ENCODE measurements at regions not wholly inside any gene's neighbourhood (a gene's known extent, or its start where the extent isn't known, plus 50 kb on each side); places are given as distances from the start of the nearest gene placed in this dataset.

DNA sequence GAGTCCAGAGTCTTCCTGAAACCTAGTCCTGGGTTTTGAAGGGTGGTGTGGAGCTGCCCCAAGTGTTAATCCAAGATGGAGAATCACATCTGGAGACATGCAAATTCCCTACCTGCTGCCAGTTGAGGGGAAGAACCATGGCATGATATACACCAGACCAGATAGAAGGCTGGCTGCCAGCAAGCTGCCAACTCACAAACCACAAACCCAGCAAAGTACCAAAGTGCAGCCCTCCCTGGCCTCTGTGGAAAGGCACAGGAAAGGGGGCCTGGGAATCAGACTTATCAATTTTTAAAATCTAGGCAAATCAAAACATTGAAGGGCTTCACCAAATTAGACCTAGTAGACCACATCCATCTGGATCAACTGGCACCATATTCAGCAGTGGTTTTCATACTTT is 157.0 kb downstream of the TMEM26 start:
- TF ChIP-seq EP300 (IDR thresholded peaks at IDR 0.05) (no peak), POLR2A (IDR thresholded peaks at IDR 0.05) (no peak), POLR2AphosphoS5 (IDR thresholded peaks at IDR 0.05) (no peak)
- TF ChIP-seq, protein P1, sequence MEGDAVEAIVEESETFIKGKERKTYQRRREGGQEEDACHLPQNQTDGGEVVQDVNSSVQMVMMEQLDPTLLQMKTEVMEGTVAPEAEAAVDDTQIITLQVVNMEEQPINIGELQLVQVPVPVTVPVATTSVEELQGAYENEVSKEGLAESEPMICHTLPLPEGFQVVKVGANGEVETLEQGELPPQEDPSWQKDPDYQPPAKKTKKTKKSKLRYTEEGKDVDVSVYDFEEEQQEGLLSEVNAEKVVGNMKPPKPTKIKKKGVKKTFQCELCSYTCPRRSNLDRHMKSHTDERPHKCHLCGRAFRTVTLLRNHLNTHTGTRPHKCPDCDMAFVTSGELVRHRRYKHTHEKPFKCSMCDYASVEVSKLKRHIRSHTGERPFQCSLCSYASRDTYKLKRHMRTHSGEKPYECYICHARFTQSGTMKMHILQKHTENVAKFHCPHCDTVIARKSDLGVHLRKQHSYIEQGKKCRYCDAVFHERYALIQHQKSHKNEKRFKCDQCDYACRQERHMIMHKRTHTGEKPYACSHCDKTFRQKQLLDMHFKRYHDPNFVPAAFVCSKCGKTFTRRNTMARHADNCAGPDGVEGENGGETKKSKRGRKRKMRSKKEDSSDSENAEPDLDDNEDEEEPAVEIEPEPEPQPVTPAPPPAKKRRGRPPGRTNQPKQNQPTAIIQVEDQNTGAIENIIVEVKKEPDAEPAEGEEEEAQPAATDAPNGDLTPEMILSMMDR (IDR thresholded peaks at IDR 0.05), result no peak

Data from suprapubic skin (tissue), 4 donors.